EL (cell line): ENCODE measurements at regions not wholly inside any gene's neighbourhood (a gene's known extent, or its start where the extent isn't known, plus 50 kb on each side); places are given as distances from the start of the nearest gene placed in this dataset.

Experiments
- DNase-seq: peaks from one replicate; pipeline ENCODE4 v3.0.0-alpha.2; 2016

- no peak for DNase-seq
Observed at GRCh38 chr11:109752212-109752825, 330.3 kb downstream of the C11orf87 start.

GRCh38 chr11:109756521-109756920 is 334.5 kb downstream of the C11orf87 start:
- DNase-seq: no peak

GRCh38 chr11:109756951-109757350 is 335.0 kb downstream of the C11orf87 start:
- no peak for DNase-seq

- no peak for DNase-seq
Observed at GRCh38 chr11:109762546-109762945, 330.6 kb upstream of the ZC3H12C start.

GRCh38 chr11:109765709-109766311 is 327.4 kb upstream of the ZC3H12C start:
- DNase-seq: no peak

- DNase-seq: no peak
Observed at GRCh38 chr11:109769858-109770257, 323.3 kb upstream of the ZC3H12C start.

- no peak for DNase-seq
Observed at GRCh38 chr11:109770323-109770722, 322.9 kb upstream of the ZC3H12C start.

- DNase-seq: no peak
Observed at GRCh38 chr11:109772892-109773291, 320.3 kb upstream of the ZC3H12C start.

GRCh38 chr11:109775686-109776085 is 317.5 kb upstream of the ZC3H12C start:
- no peak for DNase-seq

GRCh38 chr11:109783014-109783413 is 310.2 kb upstream of the ZC3H12C start:
- DNase-seq: no peak

- DNase-seq: no peak
Observed at GRCh38 chr11:109783840-109784239, 309.4 kb upstream of the ZC3H12C start.

- no peak for DNase-seq
Observed at GRCh38 chr11:109784536-109784935, 308.7 kb upstream of the ZC3H12C start.

- DNase-seq: no peak
Observed at GRCh38 chr11:109785198-109785597, 308.0 kb upstream of the ZC3H12C start.

GRCh38 chr11:109785714-109786113 is 307.5 kb upstream of the ZC3H12C start:
- DNase-seq: peak; percentile 46

- DNase-seq: no peak
Observed at GRCh38 chr11:109788948-109789490, 304.2 kb upstream of the ZC3H12C start.

- peak; percentile 62 for DNase-seq
Observed at GRCh38 chr11:109789901-109790300, 303.3 kb upstream of the ZC3H12C start.

GRCh38 chr11:109791337-109791736 is 301.9 kb upstream of the ZC3H12C start:
- no peak for DNase-seq

- DNase-seq: no peak
Observed at GRCh38 chr11:109794501-109794900, 298.7 kb upstream of the ZC3H12C start.

GRCh38 chr11:109795234-109795633 is 298.0 kb upstream of the ZC3H12C start:
- DNase-seq: peak; percentile 77

GRCh38 chr11:109796253-109796652 is 296.9 kb upstream of the ZC3H12C start:
- DNase-seq: no peak

- no peak for DNase-seq
Observed at GRCh38 chr11:109798521-109798920, 294.7 kb upstream of the ZC3H12C start.

- no peak for DNase-seq
Observed at GRCh38 chr11:109799604-109800003, 293.6 kb upstream of the ZC3H12C start.

- DNase-seq: no peak
Observed at GRCh38 chr11:109804911-109805310, 288.3 kb upstream of the ZC3H12C start.

GRCh38 chr11:109806205-109806604 is 287.0 kb upstream of the ZC3H12C start:
- no peak for DNase-seq

- DNase-seq: peak; percentile 41
Observed at GRCh38 chr11:109808569-109808968, 284.6 kb upstream of the ZC3H12C start.
